Neuronal stem cell (in vitro differentiated cells): ENCODE measurements at regions not wholly inside any gene's neighbourhood (a gene's known extent, or its start where the extent isn't known, plus 50 kb on each side); places are given as distances from the start of the nearest gene placed in this dataset.

Experiments used
- DNase-seq: peaks from one replicate; pipeline ENCODE4 v3.0.0-alpha.2; 2013; ENCODE audit warnings: low spot score
- H2AFZ ChIP-seq: one replicate; pipeline ENCODE4 v1.6.1; 2013; ENCODE audit warnings: mild to moderate bottlenecking, low read length, inconsistent platforms
- H2AK5ac ChIP-seq: 2 replicates; pipeline ENCODE4 v1.6.1; 2013; ENCODE audit warnings: low read depth, mild to moderate bottlenecking, inconsistent platforms, low read length, moderate library complexity, mixed read lengths
- H2BK120ac ChIP-seq: 2 replicates; pipeline ENCODE4 v1.6.1; 2013; ENCODE audit warnings: low read depth, mild to moderate bottlenecking, inconsistent platforms, low read length, moderate library complexity, mixed read lengths
- H2BK12ac ChIP-seq: one replicate; pipeline ENCODE4 v1.6.1; 2013; ENCODE audit warnings: low read length, inconsistent platforms
- H2BK15ac ChIP-seq: 2 replicates; pipeline ENCODE4 v1.6.1; 2013; ENCODE audit warnings: mild to moderate bottlenecking, low read length, inconsistent platforms, mixed read lengths
- H2BK5ac ChIP-seq: one replicate; pipeline ENCODE4 v1.6.1; 2013; ENCODE audit warnings: inconsistent platforms, mild to moderate bottlenecking, low read length, moderate library complexity
- H3K14ac ChIP-seq: one replicate; pipeline ENCODE4 v1.6.1; 2013; ENCODE audit warnings: low read length, inconsistent platforms
- H3K18ac ChIP-seq: 2 replicates; pipeline ENCODE4 v1.6.1; 2013; ENCODE audit warnings: low read length, inconsistent platforms
- H3K23ac ChIP-seq: 2 replicates; pipeline ENCODE4 v1.6.1; 2013; ENCODE audit warnings: low read depth, mild to moderate bottlenecking, mixed read lengths, low read length, inconsistent platforms; ENCODE audit not compliant: poor library complexity
- H3K27ac ChIP-seq: replicated peaks from 3 replicates; pipeline ENCODE4 v1.5.1; 2013; ENCODE audit warnings: low read length, inconsistent platforms
- H3K27me3 ChIP-seq, 3 experiments: 2 replicates each; pipeline ENCODE4 v1.6.1; 2013; ENCODE audit warnings: low read length in 3 of 3, mild to moderate bottlenecking in 2 of 3, inconsistent platforms in 1 of 3, low read depth in 1 of 3, mixed read lengths in 1 of 3, moderate library complexity in 1 of 3; ENCODE audit not compliant: control insufficient read depth in 3 of 3, insufficient read depth in 3 of 3
- H3K36me3 ChIP-seq, 2 donors: replicated peaks in 1 of 2; 2 replicates each; pipeline ENCODE4 v1.6.1; 2013; ENCODE audit warnings: low read length in 2 of 2; ENCODE audit not compliant: control insufficient read depth in 2 of 2, insufficient read depth in 2 of 2
- H3K4ac ChIP-seq: 2 replicates; pipeline ENCODE4 v1.6.1; 2013; ENCODE audit warnings: inconsistent platforms, mild to moderate bottlenecking, low read length, moderate library complexity
- H3K4me1 ChIP-seq, 2 donors: 1 replicate in 1 of 2; 2 replicates in 1 of 2; pipeline ENCODE4 v1.6.1; 2013; ENCODE audit warnings: low read length in 2 of 2, low read depth in 1 of 2; ENCODE audit not compliant: control insufficient read depth in 2 of 2, insufficient read depth in 1 of 2
- H3K4me2 ChIP-seq: one replicate; pipeline ENCODE4 v1.6.1; 2013; ENCODE audit warnings: mild to moderate bottlenecking, low read length, inconsistent platforms; ENCODE audit not compliant: insufficient read depth, poor library complexity, severe bottlenecking
- H3K4me3 ChIP-seq, 2 donors: 2 replicates each; pipeline ENCODE4 v1.5.1; 2013; ENCODE audit warnings: low read length in 2 of 2, mild to moderate bottlenecking in 2 of 2, inconsistent platforms in 1 of 2, moderate library complexity in 1 of 2
- H3K79me1 ChIP-seq: one replicate; pipeline ENCODE4 v1.6.1; 2013; ENCODE audit warnings: low read depth, mild to moderate bottlenecking, inconsistent platforms, low read length, moderate library complexity
- H3K9ac ChIP-seq: one replicate; pipeline ENCODE4 v1.6.1; 2013; ENCODE audit warnings: mild to moderate bottlenecking, low read depth, low read length, inconsistent platforms; ENCODE audit not compliant: poor library complexity
- H3K9me3 ChIP-seq, 2 donors: replicated peaks in 1 of 2; 2 replicates each; pipeline versions ENCODE3 to v1.6.1; 2013; ENCODE audit warnings: low read length in 2 of 2, mild to moderate bottlenecking in 2 of 2, inconsistent platforms in 1 of 2, low read depth in 1 of 2, mixed read lengths in 1 of 2, moderate library complexity in 1 of 2; ENCODE audit not compliant: control insufficient read depth in 2 of 2, insufficient read depth in 1 of 2
- H4K8ac ChIP-seq: one replicate; pipeline ENCODE4 v1.6.1; 2013; ENCODE audit warnings: low read depth, mild to moderate bottlenecking, inconsistent platforms, low read length, moderate library complexity
- H4K91ac ChIP-seq: one replicate; pipeline ENCODE4 v1.6.1; 2013; ENCODE audit warnings: low read length, low read depth, mild to moderate bottlenecking, inconsistent platforms; ENCODE audit not compliant: poor library complexity
- WGBS, 2 donors: extraction: QIAGEN DNeasy Blood & Tissue Kit; methylation state at CpG; one replicate each; pipeline ENCODE4 v1.1.7; 2013; ENCODE audit warnings: missing lambda C conversion rate in 2 of 2, mixed read lengths in 1 of 2; ENCODE audit not compliant: insufficient read length in 2 of 2, insufficient replicate concordance in 1 of 2; ENCODE audit errors: extremely low coverage in 2 of 2; 5-methylcytosine and 5-hydroxymethylcytosine counted together

DNA sequence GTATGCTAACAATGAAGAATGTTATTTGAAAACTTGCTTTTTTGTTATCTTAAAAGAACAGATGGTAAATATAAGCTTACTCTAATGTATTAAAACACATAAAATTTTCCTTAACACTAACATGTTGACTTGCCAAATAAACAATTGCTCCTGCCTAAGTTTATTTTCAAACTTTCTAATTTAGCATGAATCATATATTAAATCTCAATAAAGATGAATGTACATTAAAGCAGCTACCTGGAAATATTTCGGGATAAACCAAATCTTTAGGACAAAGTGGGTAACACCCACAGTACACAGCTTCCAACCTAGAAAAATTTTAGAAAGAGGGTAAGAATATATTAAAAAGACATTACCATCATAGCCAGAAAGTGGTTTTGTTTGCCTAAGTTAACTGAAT, 567.4 kb downstream of the ZEB2 start:
- H3K27ac ChIP-seq: no peak overlapping the region
- WGBS, 2 donors: no CpG with 5 or more reads among the region's 1 CpG
- H3K36me3 ChIP-seq: no peaks in the 10 kb centered on the region
- H2BK120ac ChIP-seq: no peak overlapping the region
- no peak for DNase-seq
- H3K4me2 ChIP-seq: no peak overlapping the region
- H3K4ac ChIP-seq: no peak overlapping the region
- no peak overlapping the region for H2BK12ac ChIP-seq
- H3K79me1 ChIP-seq: no peaks in the 10 kb centered on the region
- H3K23ac ChIP-seq: no peak overlapping the region
- no peak overlapping the region for H2BK15ac ChIP-seq
- H3K4me3 ChIP-seq: no peak overlapping the region
- no peak overlapping the region for H2AK5ac ChIP-seq
- H3K14ac ChIP-seq: no peak overlapping the region
- no peak overlapping the region for H3K9ac ChIP-seq
- no peaks in the 10 kb centered on the region for H3K27me3 ChIP-seq
- H4K8ac ChIP-seq: no peak overlapping the region
- H2BK5ac ChIP-seq: no peak overlapping the region
- H2AFZ ChIP-seq: no peak overlapping the region
- no peak overlapping the region for H3K18ac ChIP-seq
- no peak overlapping the region for H4K91ac ChIP-seq
- H3K9me3 ChIP-seq: no peaks in the 10 kb centered on the region
- H3K4me1 ChIP-seq: peaks cover 0 to 2% of the 10 kb centered on the region in 2 donors

DNA sequence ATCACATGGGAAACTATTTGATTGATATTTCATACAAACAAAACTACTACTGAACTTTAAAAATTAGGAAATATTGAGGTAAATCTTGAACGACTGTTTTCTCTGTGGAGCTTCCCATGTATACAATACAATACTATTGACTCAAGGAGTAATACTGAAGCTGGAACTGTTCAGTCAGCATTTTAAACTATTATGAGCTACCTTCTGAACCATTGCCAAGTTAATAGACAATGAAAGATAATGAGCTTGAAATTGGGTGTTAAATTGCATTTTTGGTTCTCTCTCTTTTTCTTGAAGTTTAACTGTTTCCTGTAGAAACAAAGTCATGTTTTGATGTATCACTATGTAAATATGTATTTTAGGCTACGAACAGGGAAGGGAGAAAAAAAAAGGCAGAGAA, 569.2 kb downstream of the ZEB2 start:
- no CpG with 5 or more reads among the region's 2 CpGs for WGBS, 2 donors
- Histone ChIP-seq H3K18ac (no peak overlapping the region), H4K91ac (no peak overlapping the region), H2AK5ac (no peak overlapping the region), H4K8ac (no peak overlapping the region), H3K4me2 (no peak overlapping the region), H3K14ac (no peak overlapping the region), H3K4me1 (peaks cover 0 to 2% of the 10 kb centered on the region in 2 donors), H3K79me1 (no peaks in the 10 kb centered on the region), H2BK120ac (no peak overlapping the region), H2AFZ (no peak overlapping the region), H3K27me3 (no peaks in the 10 kb centered on the region), H3K4ac (no peak overlapping the region), H2BK5ac (no peak overlapping the region), H3K23ac (no peak overlapping the region), H3K4me3 (no peak overlapping the region), H3K27ac (no peak overlapping the region), H3K9me3 (no peaks in the 10 kb centered on the region), H2BK15ac (no peak overlapping the region), H2BK12ac (no peak overlapping the region), H3K36me3 (no peaks in the 10 kb centered on the region), H3K9ac (no peak overlapping the region)
- DNase-seq: no peak

DNA sequence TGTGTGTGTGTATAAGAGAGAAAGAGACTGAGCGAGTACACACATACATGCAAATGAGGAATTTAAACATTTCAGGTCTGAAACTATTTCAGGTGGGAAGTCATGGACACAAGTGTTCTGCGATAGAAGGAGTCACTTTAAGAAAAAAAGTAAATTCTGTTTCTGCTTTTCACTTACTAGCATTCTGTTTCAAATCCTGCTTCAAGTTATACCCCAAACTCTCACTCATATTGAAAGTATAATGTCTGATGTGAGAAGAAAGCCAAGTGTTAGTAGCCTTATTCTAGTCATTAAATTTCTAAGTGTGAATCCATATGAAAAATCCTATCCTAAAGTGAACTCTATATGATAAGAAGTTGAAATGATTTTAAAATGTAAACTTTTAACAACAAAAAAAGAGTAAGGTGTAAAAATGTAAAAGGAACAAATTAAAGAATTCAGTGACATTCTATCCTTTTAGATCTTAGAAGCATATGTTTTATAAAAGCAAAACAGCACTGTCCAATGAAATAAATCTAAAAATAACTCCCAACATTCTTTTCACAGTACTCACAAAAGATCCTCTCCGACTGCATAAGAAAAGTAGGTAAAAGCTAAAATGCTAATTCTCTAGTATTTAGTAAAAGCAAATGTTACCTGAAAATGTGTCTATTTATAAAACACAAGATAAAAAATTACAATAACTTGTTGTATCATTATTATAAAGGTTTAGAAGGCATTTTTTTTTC, 570.6 kb downstream of the ZEB2 start:
- Histone ChIP-seq H3K4me1 (peaks cover 0 to 2% of the 10 kb centered on the region in 2 donors), H3K9ac (no peak overlapping the region), H2AFZ (no peak overlapping the region), H2AK5ac (no peak overlapping the region), H3K18ac (no peak overlapping the region), H4K8ac (no peak overlapping the region), H3K79me1 (no peaks in the 10 kb centered on the region), H3K4me3 (no peak overlapping the region), H3K14ac (no peak overlapping the region), H2BK120ac (no peak overlapping the region), H2BK12ac (no peak overlapping the region), H3K4ac (no peak overlapping the region), H3K27me3 (no peaks in the 10 kb centered on the region), H2BK5ac (no peak overlapping the region), H4K91ac (no peak overlapping the region), H3K4me2 (no peak overlapping the region), H3K23ac (no peak overlapping the region), H3K36me3 (no peaks in the 10 kb centered on the region), H2BK15ac (no peak overlapping the region), H3K27ac (no peak overlapping the region), H3K9me3 (no peaks in the 10 kb centered on the region)
- no peak for DNase-seq
- WGBS, 2 donors: no CpG with 5 or more reads among the region's 3 CpGs

GRCh38 chr2:143948710-143949109, 571.2 kb downstream of the ZEB2 start:
- no peak overlapping the region for H2BK5ac ChIP-seq
- no peak overlapping the region for H2BK12ac ChIP-seq
- no peak overlapping the region for H2AFZ ChIP-seq
- no peaks in the 10 kb centered on the region for H3K36me3 ChIP-seq
- H3K27ac ChIP-seq: no peak overlapping the region
- no peaks in the 10 kb centered on the region for H3K27me3 ChIP-seq
- no peak overlapping the region for H4K91ac ChIP-seq
- H2BK15ac ChIP-seq: no peak overlapping the region
- no CpG with 5 or more reads among the region's 2 CpGs for WGBS, 2 donors
- no peak overlapping the region for H2AK5ac ChIP-seq
- no peak overlapping the region for H3K18ac ChIP-seq
- H2BK120ac ChIP-seq: no peak overlapping the region
- no peaks in the 10 kb centered on the region for H3K9me3 ChIP-seq
- no peaks in the 10 kb centered on the region for H3K79me1 ChIP-seq
- no peak for DNase-seq
- no peak overlapping the region for H4K8ac ChIP-seq
- no peak overlapping the region for H3K4me3 ChIP-seq
- H3K14ac ChIP-seq: no peak overlapping the region
- no peak overlapping the region for H3K4ac ChIP-seq
- peaks cover 0 to 2% of the 10 kb centered on the region in 2 donors for H3K4me1 ChIP-seq
- H3K9ac ChIP-seq: no peak overlapping the region
- no peak overlapping the region for H3K4me2 ChIP-seq
- H3K23ac ChIP-seq: no peak overlapping the region
